OCI-LY3 (cell line): ENCODE measurements at regions not wholly inside any gene's neighbourhood (a gene's known extent, or its start where the extent isn't known, plus 50 kb on each side); places are given as distances from the start of the nearest gene placed in this dataset.
A peak's percentile ranks its signal among the peaks of the same experiment; 100 is the strongest.
"Not testable (repeated sequence)": the region's sequence is repeated elsewhere in the genome, so short reads cannot be mapped to it uniquely, and the experiment has no call there.

Source experiments
- H2AFZ ChIP-seq: fragments of 200-600, 300-600 bp; shearing (Covaris generic); 2 replicates; pipeline ENCODE4 v1.6.0; 2014; ENCODE audit warnings: antibody characterized with exemption, low read depth, low read length
- H3K27ac ChIP-seq: fragments of 200-600, 300-600 bp; sonication (generic); 2 replicates; pipeline ENCODE4 v1.5.1; 2014; ENCODE audit warnings: mild to moderate bottlenecking, low read length, moderate library complexity, mixed read lengths
- H3K27me3 ChIP-seq: fragments of 200-600, 300-600 bp; sonication (generic); 2 replicates; pipeline ENCODE4 v1.6.1; 2014; ENCODE audit warnings: low read depth, low read length, mixed read lengths
- H3K36me3 ChIP-seq: fragments of 200-600, 300-600 bp; sonication (generic); replicated peaks from 2 replicates; pipeline ENCODE3; 2014; ENCODE audit warnings: low read depth, low read length, mixed read lengths
- H3K4me1 ChIP-seq: fragments of 300-600, 200-600 bp; sonication (generic); 2 replicates; pipeline ENCODE4 v1.6.1; 2014; ENCODE audit warnings: low read length, mixed read lengths
- H3K4me2 ChIP-seq: fragments of 200-600, 300-600 bp; sonication (generic); 2 replicates; pipeline ENCODE4 v1.6.1; 2014; ENCODE audit warnings: low read length, mixed read lengths
- H3K4me3 ChIP-seq: fragments of 300-600, 200-600 bp; sonication (generic); 2 replicates; pipeline ENCODE4 v1.5.1; 2014; ENCODE audit warnings: antibody characterized with exemption, mild to moderate bottlenecking, low read length, moderate library complexity
- H3K79me2 ChIP-seq: fragments of 300-600, 200-600 bp; shearing (Covaris generic); 2 replicates; pipeline ENCODE4 v1.6.1; 2014; ENCODE audit warnings: mild to moderate bottlenecking, low read length, mixed read lengths
- H3K9ac ChIP-seq: fragments of 300-600, 200-600 bp; shearing (Covaris generic); 2 replicates; pipeline ENCODE4 v1.6.0; 2014; ENCODE audit warnings: mild to moderate bottlenecking, low read length, moderate library complexity
- H3K9me3 ChIP-seq: fragments of 200-600, 300-600 bp; shearing (Covaris generic); 2 replicates; pipeline ENCODE4 v1.6.1; 2014; ENCODE audit warnings: low read length, mixed read lengths; ENCODE audit not compliant: insufficient read depth
- H4K20me1 ChIP-seq: fragments of 200-600, 300-600 bp; sonication (generic); 2 replicates; pipeline ENCODE4 v1.6.1; 2016; ENCODE audit warnings: low read length, mixed read lengths; ENCODE audit not compliant: insufficient read depth
- CTCF ChIP-seq: fragments of 200-600, 300-600 bp; sonication (generic); IDR thresholded peaks from 2 replicates; pipeline ENCODE4 v1.5.1; 2014; ENCODE audit warnings: antibody characterized with exemption, low read length, low read depth
- EZH2phosphoT487 ChIP-seq: fragments of 200-600 bp; shearing (Covaris generic); IDR thresholded peaks from 2 replicates; pipeline ENCODE4 v1.6.1; 2018; ENCODE audit warnings: antibody characterized with exemption, mixed run types, low read depth

GRCh38 chr3:177460047-177460446 is 262.8 kb upstream of the TBL1XR1 start:
- Histone ChIP-seq H3K4me3 (no peak overlapping the region), H2AFZ (no peak overlapping the region)

DNA sequence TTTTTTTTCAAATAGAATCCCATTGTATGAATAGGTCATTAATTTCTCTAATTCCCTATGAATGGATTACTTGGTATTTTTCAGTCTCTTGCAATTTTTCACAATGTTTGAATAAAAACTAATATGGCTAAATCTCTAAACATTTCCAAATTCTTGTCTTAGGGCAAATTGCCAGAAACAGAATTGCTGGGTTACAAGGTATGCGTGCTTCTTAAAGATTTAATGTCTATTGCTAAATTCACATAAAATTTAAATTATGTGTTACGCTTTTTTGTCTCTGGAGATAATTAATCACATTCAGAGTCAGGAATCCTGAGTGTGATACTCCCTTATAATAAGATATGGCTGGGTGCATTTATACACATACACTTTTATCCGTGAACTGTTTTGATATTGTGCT is 264.5 kb upstream of the TBL1XR1 start:
- Histone ChIP-seq H3K4me3 (no peak overlapping the region), H2AFZ (no peak overlapping the region), H3K79me2 (no peaks in the 10 kb centered on the region), H3K4me2 (no peak overlapping the region), H3K4me1 (peaks cover 23% of the 10 kb centered on the region), H3K36me3 (peaks cover 10% of the 10 kb centered on the region), H3K9me3 (peaks cover 16% of the 10 kb centered on the region; the same call in 1 of the 2 replicates), H3K27ac (no peak overlapping the region), H4K20me1 (no peaks in the 10 kb centered on the region), H3K9ac (no peak overlapping the region), H3K27me3 (no peaks in the 10 kb centered on the region)
- TF ChIP-seq CTCF, result no peak
- no peak for TF ChIP-seq EZH2phosphoT487

More at GRCh38 chr3:177460047-177460446, 262.8 kb upstream of the TBL1XR1 start:
- H3K4me1 ChIP-seq, result peaks cover 14% of the 10 kb centered on the region
- no peaks in the 10 kb centered on the region for H4K20me1 ChIP-seq
- no peaks in the 10 kb centered on the region for H3K27me3 ChIP-seq
- H3K27ac ChIP-seq, result no peak overlapping the region
- no peak for TF ChIP-seq CTCF
- no peak for TF ChIP-seq EZH2phosphoT487
- peaks cover 15% of the 10 kb centered on the region for H3K36me3 ChIP-seq
- H3K9me3 ChIP-seq, result peaks cover 25% of the 10 kb centered on the region; the same call in 1 of the 2 replicates
- no peaks in the 10 kb centered on the region for H3K79me2 ChIP-seq
- no peak overlapping the region for H3K9ac ChIP-seq
- no peak overlapping the region for H3K4me2 ChIP-seq

DNA sequence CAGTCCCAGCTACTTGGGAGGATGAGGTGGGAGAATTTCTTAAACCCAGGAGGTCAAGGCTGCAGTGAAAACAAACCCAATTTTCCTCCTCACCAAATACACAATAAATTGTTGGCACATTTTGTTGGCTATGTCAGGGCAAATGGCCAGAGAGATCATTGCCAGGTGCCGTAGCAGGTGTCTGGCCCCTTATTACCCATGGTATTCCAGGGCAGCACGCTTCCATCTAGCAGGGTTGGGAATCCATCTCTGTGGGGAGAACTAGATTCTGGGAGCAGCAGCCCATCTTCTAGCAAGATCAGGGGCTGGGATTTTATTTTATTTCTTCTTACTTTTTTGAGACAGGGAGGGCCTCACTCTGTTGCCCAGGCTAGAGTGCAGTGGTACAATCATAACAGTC is 266.1 kb upstream of the TBL1XR1 start:
- not testable (repeated sequence) for H3K27ac ChIP-seq, H2AFZ ChIP-seq, H3K4me2 ChIP-seq

GRCh38 chr3:177463863-177464262 is 266.6 kb upstream of the TBL1XR1 start:
- H3K27me3 ChIP-seq, result no peaks in the 10 kb centered on the region

More for the DNA sequence above, 266.1 kb upstream of the TBL1XR1 start:
- not testable (repeated sequence) for H3K9me3 ChIP-seq, H4K20me1 ChIP-seq, H3K79me2 ChIP-seq, H3K9ac ChIP-seq, H3K36me3 ChIP-seq, H3K4me3 ChIP-seq, H3K27me3 ChIP-seq
- H3K4me1 ChIP-seq, result peaks cover 20% of the 10 kb centered on the region

DNA sequence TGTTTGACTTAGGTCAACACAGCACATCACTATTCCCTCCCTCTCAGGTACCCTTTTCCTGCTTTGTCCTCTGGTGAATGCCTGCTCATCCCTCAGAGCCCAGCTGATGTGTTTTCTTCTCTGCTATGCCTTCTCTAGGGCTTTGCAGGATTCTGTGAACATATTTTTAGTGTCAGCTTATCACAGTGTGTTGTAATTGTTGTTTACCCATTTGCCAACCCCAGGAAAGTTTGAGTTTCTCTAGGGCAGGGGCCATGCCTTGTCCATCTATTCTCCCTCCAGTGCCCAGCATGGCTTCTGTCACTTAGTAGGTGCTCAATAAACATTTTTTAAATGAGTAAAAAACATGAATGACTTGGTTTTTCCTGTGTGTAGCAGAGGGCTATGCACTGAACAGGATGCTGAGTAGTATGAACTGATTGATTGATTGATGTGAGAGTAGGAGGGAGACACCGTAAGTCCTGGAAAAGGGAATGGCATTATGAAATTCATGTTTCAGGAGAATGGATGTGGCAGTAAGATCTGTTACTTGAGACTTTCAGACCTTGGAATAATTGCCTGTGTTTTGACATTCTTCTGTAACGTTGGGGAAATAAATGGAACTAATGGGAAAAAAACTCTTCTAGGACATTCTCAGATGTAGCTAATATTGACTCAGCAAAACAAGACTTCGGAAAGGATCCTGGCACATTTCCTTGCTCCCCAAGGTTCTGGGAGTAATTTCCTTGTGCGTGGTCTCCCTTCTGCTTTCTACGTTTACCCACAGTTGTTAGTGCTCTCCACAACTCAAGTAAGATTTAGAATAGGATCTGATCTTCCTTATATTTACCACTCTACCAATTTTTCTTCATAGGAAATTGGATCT is 267.3 kb upstream of the TBL1XR1 start:
- Histone ChIP-seq H4K20me1 (no peaks in the 10 kb centered on the region), H3K4me2 (peak overlapping the region; percentile 9), H3K4me1 (peaks cover 20% of the 10 kb centered on the region), H2AFZ (no peak overlapping the region), H3K27me3 (no peaks in the 10 kb centered on the region), H3K9me3 (no peaks in the 10 kb centered on the region), H3K36me3 (no peaks in the 10 kb centered on the region), H3K27ac (no peak overlapping the region), H3K9ac (no peak overlapping the region), H3K79me2 (no peaks in the 10 kb centered on the region), H3K4me3 (no peak overlapping the region)
- TF ChIP-seq EZH2phosphoT487 (no peak), CTCF (no peak)

More at GRCh38 chr3:177463863-177464262, 266.6 kb upstream of the TBL1XR1 start:
- Histone ChIP-seq H2AFZ (no peak overlapping the region), H3K9me3 (no peaks in the 10 kb centered on the region), H3K27ac (no peak overlapping the region), H3K9ac (no peak overlapping the region), H4K20me1 (no peaks in the 10 kb centered on the region), H3K4me2 (peak overlapping the region; percentile 9), H3K36me3 (no peaks in the 10 kb centered on the region), H3K4me1 (peaks cover 20% of the 10 kb centered on the region), H3K79me2 (no peaks in the 10 kb centered on the region), H3K4me3 (no peak overlapping the region)
- TF ChIP-seq EZH2phosphoT487, result no peak
